ENCODE measurements at regions not wholly inside any gene's neighbourhood (a gene's known extent, or its start where the extent isn't known, plus 50 kb on each side); places are given as distances from the start of the nearest gene placed in this dataset.
"Not testable (repeated sequence)": the region's sequence is repeated elsewhere in the genome, so short reads cannot be mapped to it uniquely, and the experiment has no call there.

DNA sequence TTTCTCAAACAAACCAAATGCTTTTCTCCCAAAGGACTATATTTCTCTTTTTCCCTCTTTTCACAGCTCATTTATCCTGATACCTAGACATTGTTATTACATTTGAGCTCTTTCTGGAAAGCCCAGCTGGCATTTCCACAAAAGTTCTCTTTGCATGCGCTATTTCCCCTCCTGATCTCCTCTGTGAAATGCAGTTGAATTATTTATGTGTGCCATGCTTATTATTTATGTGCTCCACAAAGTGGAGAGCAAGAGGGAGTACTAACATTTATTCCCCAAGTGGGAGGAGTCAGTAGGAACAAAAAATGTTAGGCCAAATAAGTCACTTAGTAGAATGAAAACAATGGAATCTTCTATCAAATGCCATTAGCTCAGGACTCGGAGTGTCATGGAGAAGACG is 626.6 kb upstream of the IGFBP7 start:
- no peak for DNase-seq
- Histone ChIP-seq H3K4ac (ENCODE audit: low read depth in 1 of 2, low read length in 2 of 2) (no peak overlapping the region), H4K91ac (ENCODE audit: low read length) (no peak overlapping the region), H3K9me3 (ENCODE audit: control insufficient read depth, low read length) (no peaks in the 10 kb centered on the region), H3K23ac (ENCODE audit: low read length in 2 of 2) (no peak overlapping the region), H2BK12ac (ENCODE audit: low read length in 2 of 2) (no peak overlapping the region), H2AFZ (ENCODE audit: low read depth, low read length) (no peak overlapping the region), H3K14ac (ENCODE audit: low read length in 2 of 2) (no peak overlapping the region), H2BK5ac (ENCODE audit: low read depth, low read length, poor library complexity, severe bottlenecking) (no peak overlapping the region), H3K18ac (ENCODE audit: low read depth in 1 of 2, low read length in 2 of 2) (no peak overlapping the region), H2BK120ac (ENCODE audit: low read depth, low read length) (no peak overlapping the region), H4K8ac (ENCODE audit: low read length) (no peak overlapping the region), H3K4me2 (ENCODE audit: low read length, poor library complexity, severe bottlenecking) (no peak overlapping the region), H3K4me1 (ENCODE audit: control insufficient read depth, insufficient read depth, low read depth, low read length) (no peaks in the 10 kb centered on the region), H2AK5ac (ENCODE audit: low read length, severe bottlenecking) (no peak overlapping the region), H3K79me1 (replicated peaks; ENCODE audit: low read length, poor library complexity, severe bottlenecking) (no peaks in the 10 kb centered on the region), H2BK15ac (ENCODE audit: low read depth, poor library complexity, severe bottlenecking) (no peak overlapping the region), H3K27ac (ENCODE audit: low read length, poor library complexity, severe bottlenecking) (no peak overlapping the region), H3K27me3 (ENCODE audit: control insufficient read depth in 1 of 2, insufficient read depth in 1 of 2, low read length in 2 of 2) (no peaks in the 10 kb centered on the region), H3K36me3 (ENCODE audit: control insufficient read depth in 1 of 2, insufficient read depth in 2 of 2, low read depth in 1 of 2, low read length in 2 of 2) (no peaks in the 10 kb centered on the region), H3K4me3 (ENCODE audit: insufficient read depth in 1 of 2, low read depth in 1 of 2, low read length in 2 of 2) (no peak overlapping the region), H3K9ac (ENCODE audit: low read length) (no peak overlapping the region)
- WGBS = 80% methylated on average over 2 of the region's 3 CpGs

DNA sequence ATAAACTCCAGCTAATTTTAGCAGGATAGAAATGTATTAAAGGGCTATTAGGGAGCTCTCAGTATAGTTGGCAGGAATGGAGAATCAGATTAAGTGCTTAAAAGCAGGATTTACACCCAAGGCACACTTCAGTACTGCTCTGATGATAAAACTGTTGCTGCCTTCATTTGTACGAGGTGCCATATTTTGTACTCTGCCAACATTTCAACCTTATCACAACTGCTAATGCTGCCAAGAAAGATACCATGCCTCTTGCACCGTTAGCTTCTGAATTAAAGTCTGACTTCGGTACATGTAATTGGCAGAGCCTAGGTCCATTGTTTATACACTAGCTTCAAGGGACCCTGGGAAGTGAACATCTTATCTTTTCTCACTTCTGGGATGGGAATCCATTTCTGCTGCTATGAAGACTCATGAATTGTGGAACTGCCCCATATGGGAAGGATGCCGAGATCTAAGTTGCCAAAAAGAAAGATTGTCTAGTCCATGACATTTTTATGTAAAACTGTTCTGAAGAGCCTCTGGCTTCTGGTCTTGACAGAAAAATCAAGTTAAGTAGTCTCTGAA is 624.0 kb upstream of the IGFBP7 start:
- H3K4ac ChIP-seq (ENCODE audit: low read depth in 1 of 2, low read length in 2 of 2) = no peak overlapping the region
- no peak overlapping the region for H3K9ac ChIP-seq (ENCODE audit: low read length)
- H3K4me2 ChIP-seq (ENCODE audit: low read length, poor library complexity, severe bottlenecking) = no peak overlapping the region
- H3K18ac ChIP-seq (ENCODE audit: low read depth in 1 of 2, low read length in 2 of 2) = no peak overlapping the region
- no peak overlapping the region for H4K91ac ChIP-seq (ENCODE audit: low read length)
- no peaks in the 10 kb centered on the region for H3K36me3 ChIP-seq (ENCODE audit: control insufficient read depth in 1 of 2, insufficient read depth in 2 of 2, low read depth in 1 of 2, low read length in 2 of 2)
- H3K4me1 ChIP-seq (ENCODE audit: control insufficient read depth, insufficient read depth, low read depth, low read length) = no peaks in the 10 kb centered on the region
- H4K8ac ChIP-seq (ENCODE audit: low read length) = no peak overlapping the region
- no peak overlapping the region for H2AK5ac ChIP-seq (ENCODE audit: low read length, severe bottlenecking)
- no peak for DNase-seq
- H3K23ac ChIP-seq (ENCODE audit: low read length in 2 of 2) = no peak overlapping the region
- H3K27me3 ChIP-seq (ENCODE audit: control insufficient read depth in 1 of 2, insufficient read depth in 1 of 2, low read length in 2 of 2) = no peaks in the 10 kb centered on the region
- H3K9me3 ChIP-seq (ENCODE audit: control insufficient read depth, low read length) = no peaks in the 10 kb centered on the region
- H3K79me1 ChIP-seq (replicated peaks; ENCODE audit: low read length, poor library complexity, severe bottlenecking) = no peaks in the 10 kb centered on the region
- 82% methylated on average over 4 of the region's 4 CpGs for WGBS
- H3K14ac ChIP-seq (ENCODE audit: low read length in 2 of 2) = no peak overlapping the region
- no peak overlapping the region for H2BK12ac ChIP-seq (ENCODE audit: low read length in 2 of 2)
- no peak overlapping the region for H3K27ac ChIP-seq (ENCODE audit: low read length, poor library complexity, severe bottlenecking)
- no peak overlapping the region for H2BK5ac ChIP-seq (ENCODE audit: low read depth, low read length, poor library complexity, severe bottlenecking)
- no peak overlapping the region for H2BK15ac ChIP-seq (ENCODE audit: low read depth, poor library complexity, severe bottlenecking)
- no peak overlapping the region for H2AFZ ChIP-seq (ENCODE audit: low read depth, low read length)
- H3K4me3 ChIP-seq (ENCODE audit: insufficient read depth in 1 of 2, low read depth in 1 of 2, low read length in 2 of 2) = no peak overlapping the region
- H2BK120ac ChIP-seq (ENCODE audit: low read depth, low read length) = no peak overlapping the region

- H2BK15ac ChIP-seq (ENCODE audit: low read depth, poor library complexity, severe bottlenecking); H2BK5ac ChIP-seq (ENCODE audit: low read depth, low read length, poor library complexity, severe bottlenecking); H2AK5ac ChIP-seq (ENCODE audit: low read length, severe bottlenecking); H2BK120ac ChIP-seq (ENCODE audit: low read depth, low read length); H3K18ac ChIP-seq (ENCODE audit: low read depth in 1 of 2, low read length in 2 of 2); H3K9me3 ChIP-seq (ENCODE audit: control insufficient read depth, low read length); H3K4me1 ChIP-seq (ENCODE audit: control insufficient read depth, insufficient read depth, low read depth, low read length); DNase-seq; H3K23ac ChIP-seq (ENCODE audit: low read length in 2 of 2); H3K79me1 ChIP-seq (replicated peaks; ENCODE audit: low read length, poor library complexity, severe bottlenecking); H3K9ac ChIP-seq (ENCODE audit: low read length); H3K27me3 ChIP-seq (ENCODE audit: control insufficient read depth in 1 of 2, insufficient read depth in 1 of 2, low read length in 2 of 2); H3K14ac ChIP-seq (ENCODE audit: low read length in 2 of 2); H4K91ac ChIP-seq (ENCODE audit: low read length); H3K27ac ChIP-seq (ENCODE audit: low read length, poor library complexity, severe bottlenecking); H3K4me2 ChIP-seq (ENCODE audit: low read length, poor library complexity, severe bottlenecking); H3K4ac ChIP-seq (ENCODE audit: low read depth in 1 of 2, low read length in 2 of 2); H4K8ac ChIP-seq (ENCODE audit: low read length); H2AFZ ChIP-seq (ENCODE audit: low read depth, low read length); H2BK12ac ChIP-seq (ENCODE audit: low read length in 2 of 2); H3K4me3 ChIP-seq (ENCODE audit: insufficient read depth in 1 of 2, low read depth in 1 of 2, low read length in 2 of 2); H3K36me3 ChIP-seq (ENCODE audit: control insufficient read depth in 1 of 2, insufficient read depth in 2 of 2, low read depth in 1 of 2, low read length in 2 of 2): not testable (repeated sequence)
- 85% methylated on average over 33 of the region's 33 CpGs for WGBS
These were observed 619.8 kb upstream of the IGFBP7 start for GRCh38 chr4:57729775-57730570.

DNA sequence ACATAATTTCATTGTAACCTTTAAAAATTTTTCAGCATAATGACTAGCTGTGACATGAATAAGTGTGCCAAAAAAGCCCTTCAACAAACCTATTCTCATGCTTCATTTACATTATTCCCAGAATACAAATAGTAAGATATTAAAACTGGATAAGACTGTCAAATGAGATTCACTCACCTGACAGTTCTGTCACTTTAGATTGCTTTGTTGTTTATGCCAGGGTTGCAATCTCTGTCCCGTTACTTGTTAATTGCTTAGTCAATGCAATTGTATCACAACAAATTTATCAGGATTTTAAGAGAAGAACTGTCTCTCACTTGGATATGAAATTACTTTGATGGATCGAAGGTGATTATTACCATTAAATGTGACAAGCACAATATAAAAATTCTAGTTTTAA is 616.0 kb upstream of the IGFBP7 start:
- Histone ChIP-seq H2AFZ (ENCODE audit: low read depth, low read length) (no peak overlapping the region), H4K8ac (ENCODE audit: low read length) (no peak overlapping the region), H2BK12ac (ENCODE audit: low read length in 2 of 2) (no peak overlapping the region), H3K4me3 (ENCODE audit: insufficient read depth in 1 of 2, low read depth in 1 of 2, low read length in 2 of 2) (no peak overlapping the region), H3K14ac (ENCODE audit: low read length in 2 of 2) (no peak overlapping the region), H3K36me3 (ENCODE audit: control insufficient read depth in 1 of 2, insufficient read depth in 2 of 2, low read depth in 1 of 2, low read length in 2 of 2) (no peaks in the 10 kb centered on the region), H3K9ac (ENCODE audit: low read length) (no peak overlapping the region), H3K9me3 (ENCODE audit: control insufficient read depth, low read length) (no peaks in the 10 kb centered on the region), H3K4me1 (ENCODE audit: control insufficient read depth, insufficient read depth, low read depth, low read length) (no peaks in the 10 kb centered on the region), H2BK15ac (ENCODE audit: low read depth, poor library complexity, severe bottlenecking) (no peak overlapping the region), H3K79me1 (replicated peaks; ENCODE audit: low read length, poor library complexity, severe bottlenecking) (no peaks in the 10 kb centered on the region), H2BK120ac (ENCODE audit: low read depth, low read length) (no peak overlapping the region), H3K23ac (ENCODE audit: low read length in 2 of 2) (no peak overlapping the region), H3K27ac (ENCODE audit: low read length, poor library complexity, severe bottlenecking) (no peak overlapping the region), H3K4ac (ENCODE audit: low read depth in 1 of 2, low read length in 2 of 2) (no peak overlapping the region), H2AK5ac (ENCODE audit: low read length, severe bottlenecking) (no peak overlapping the region), H3K18ac (ENCODE audit: low read depth in 1 of 2, low read length in 2 of 2) (no peak overlapping the region), H3K4me2 (ENCODE audit: low read length, poor library complexity, severe bottlenecking) (no peak overlapping the region), H3K27me3 (ENCODE audit: control insufficient read depth in 1 of 2, insufficient read depth in 1 of 2, low read length in 2 of 2) (no peaks in the 10 kb centered on the region), H2BK5ac (ENCODE audit: low read depth, low read length, poor library complexity, severe bottlenecking) (no peak overlapping the region), H4K91ac (ENCODE audit: low read length) (no peak overlapping the region)
- DNase-seq = no peak
- WGBS = no CpG with 5 or more reads among the region's 2 CpGs

Data from mesenchymal stem cell (in vitro differentiated cells and primary cell).